Heart left ventricle (tissue), 13 donors: ENCODE measurements at regions not wholly inside any gene's neighbourhood (a gene's known extent, or its start where the extent isn't known, plus 50 kb on each side); places are given as distances from the start of the nearest gene placed in this dataset.

Experiments
- POLR2A ChIP-seq, 2 donors: fragments of 450-650 bp; IDR thresholded peaks; one replicate each; pipeline ENCODE4 v1.6.1; 2017; ENCODE audit warnings: antibody characterized with exemption in 2 of 2, mild to moderate bottlenecking in 2 of 2, moderate library complexity in 2 of 2
- TF ChIP-seq, protein P1 (sequence below), 12 donors: fragments of 200-600 bp; sonication (generic) in 4 of 12; IDR thresholded peaks; one replicate each; pipeline versions ENCODE4 v1.5.0 to v1.8.0; 2018 to 2022; ENCODE audit warnings: antibody characterized with exemption in 12 of 12, mild to moderate bottlenecking in 5 of 12
- donor health status: ischemic (EF 13 %, LVEDD 7.1; RV severe dilation, severe dysfunction).
- donor health status: DM: no; HTN: yes; CAD: no.
- donor health status: DM: no; HTN: no; CAD: no.
- donor health status: ischemic (EF 25% LVEDD 6.9; RV normal size, moderate dysfunction).
- donor health status: ischemic (EF 25% LVEDD 5.7; RV mildly dilated, moderate dysfunction).
- donor health status: ischemic (EF 35%, LVEDD 5.7; RV mildly dilated, moderate dysfunction).
- donor health status: nonischemic (EF 11% LVEDD 7.7; RV severe dilation, severe dysfunction).
- donor health status: DM: yes; HTN: yes; CAD: no.
- donor health status: PGD.
- donor health status: ischemic (EF 29% LVEDD 5.4; RV normal size, mild dysfunction).
- donor health status: nonischemic (EF 23%, LVEDD 6.1; RV moderate dilation, normal function).

DNA sequence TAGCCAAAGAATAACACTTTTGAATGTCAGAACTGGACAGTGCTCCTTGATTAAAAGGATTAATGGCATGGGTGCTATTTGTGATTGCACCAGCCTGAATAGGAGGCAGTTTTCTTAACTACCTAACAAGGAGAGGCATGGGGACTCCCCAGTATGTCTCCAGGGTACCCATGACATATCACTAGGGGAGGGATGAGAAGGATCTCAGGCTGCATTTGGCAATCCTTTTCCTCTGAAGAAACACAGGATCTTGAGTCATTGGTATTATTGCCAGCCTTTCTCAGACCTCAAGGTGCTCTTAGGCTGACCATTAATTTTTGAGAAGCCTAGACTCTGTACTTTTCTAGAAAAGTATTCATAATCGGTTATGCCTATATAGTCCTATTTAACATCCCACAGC lies 77.5 kb upstream of the NPVF start:
- no peak for TF ChIP-seq POLR2A (IDR thresholded peaks at IDR 0.05)
- TF ChIP-seq, protein P1, sequence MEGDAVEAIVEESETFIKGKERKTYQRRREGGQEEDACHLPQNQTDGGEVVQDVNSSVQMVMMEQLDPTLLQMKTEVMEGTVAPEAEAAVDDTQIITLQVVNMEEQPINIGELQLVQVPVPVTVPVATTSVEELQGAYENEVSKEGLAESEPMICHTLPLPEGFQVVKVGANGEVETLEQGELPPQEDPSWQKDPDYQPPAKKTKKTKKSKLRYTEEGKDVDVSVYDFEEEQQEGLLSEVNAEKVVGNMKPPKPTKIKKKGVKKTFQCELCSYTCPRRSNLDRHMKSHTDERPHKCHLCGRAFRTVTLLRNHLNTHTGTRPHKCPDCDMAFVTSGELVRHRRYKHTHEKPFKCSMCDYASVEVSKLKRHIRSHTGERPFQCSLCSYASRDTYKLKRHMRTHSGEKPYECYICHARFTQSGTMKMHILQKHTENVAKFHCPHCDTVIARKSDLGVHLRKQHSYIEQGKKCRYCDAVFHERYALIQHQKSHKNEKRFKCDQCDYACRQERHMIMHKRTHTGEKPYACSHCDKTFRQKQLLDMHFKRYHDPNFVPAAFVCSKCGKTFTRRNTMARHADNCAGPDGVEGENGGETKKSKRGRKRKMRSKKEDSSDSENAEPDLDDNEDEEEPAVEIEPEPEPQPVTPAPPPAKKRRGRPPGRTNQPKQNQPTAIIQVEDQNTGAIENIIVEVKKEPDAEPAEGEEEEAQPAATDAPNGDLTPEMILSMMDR (IDR thresholded peaks at IDR 0.05) = no peak
